H9 (cell line): ENCODE measurements at regions not wholly inside any gene's neighbourhood (a gene's known extent, or its start where the extent isn't known, plus 50 kb on each side); places are given as distances from the start of the nearest gene placed in this dataset.

Source experiments
- DNase-seq: peaks from one replicate; pipeline ENCODE4 v3.0.0-alpha.2; 2017
- H2AFZ ChIP-seq: one replicate; pipeline ENCODE4 v1.6.1; 2013; ENCODE audit warnings: mild to moderate bottlenecking, low read length, control low read depth, moderate library complexity
- H2AK5ac ChIP-seq: 2 replicates; pipeline ENCODE4 v1.6.1; 2013; ENCODE audit warnings: low read length, control low read depth, mixed read lengths; ENCODE audit not compliant: insufficient read length
- H2BK120ac ChIP-seq: one replicate; pipeline ENCODE4 v1.6.1; 2013; ENCODE audit warnings: low read depth, mild to moderate bottlenecking, low read length, control low read depth, inconsistent platforms; ENCODE audit not compliant: poor library complexity, severe bottlenecking
- H2BK12ac ChIP-seq: 2 replicates; pipeline ENCODE4 v1.6.1; 2013; ENCODE audit warnings: low read length, control low read depth, mixed read lengths, low read depth; ENCODE audit not compliant: insufficient read length
- H2BK15ac ChIP-seq: 2 replicates; pipeline ENCODE4 v1.6.1; 2013; ENCODE audit warnings: low read depth, low read length, control low read depth
- H2BK20ac ChIP-seq: one replicate; pipeline ENCODE4 v1.6.1; 2013; ENCODE audit warnings: low read depth, mild to moderate bottlenecking, low read length, control low read depth, inconsistent platforms; ENCODE audit not compliant: poor library complexity, severe bottlenecking
- H2BK5ac ChIP-seq: 2 replicates; pipeline ENCODE4 v1.6.1; 2013; ENCODE audit warnings: low read length, control low read depth, mixed read lengths; ENCODE audit not compliant: insufficient read length
- H3K14ac ChIP-seq: 2 replicates; pipeline ENCODE4 v1.6.1; 2013; ENCODE audit warnings: low read length, control low read depth; ENCODE audit not compliant: insufficient read depth
- H3K18ac ChIP-seq: 2 replicates; pipeline ENCODE4 v1.6.1; 2013; ENCODE audit warnings: low read depth, mild to moderate bottlenecking, mixed read lengths, low read length, control low read depth; ENCODE audit not compliant: insufficient read length
- H3K23ac ChIP-seq: 2 replicates; pipeline ENCODE4 v1.6.1; 2013; ENCODE audit warnings: low read length, control low read depth, mixed read lengths, low read depth; ENCODE audit not compliant: insufficient read length
- H3K23me2 ChIP-seq: 2 replicates; pipeline ENCODE4 v1.6.1; 2013; ENCODE audit warnings: low read depth, mild to moderate bottlenecking, mixed read lengths, low read length, control low read depth; ENCODE audit not compliant: insufficient read length, poor library complexity, severe bottlenecking
- H3K27ac ChIP-seq: 2 replicates; pipeline ENCODE4 v1.5.1; 2013; ENCODE audit warnings: low read length, control low read depth, mixed read lengths, low read depth; ENCODE audit not compliant: insufficient read length
- H3K27me3 ChIP-seq: 2 replicates; pipeline ENCODE4 v1.6.1; 2013; ENCODE audit warnings: low read length, control low read depth, inconsistent platforms; ENCODE audit not compliant: insufficient read depth
- H3K4ac ChIP-seq: 2 replicates; pipeline ENCODE4 v1.6.1; 2013; ENCODE audit warnings: low read depth, mild to moderate bottlenecking, control low read depth, inconsistent platforms, low read length, moderate library complexity
- H3K4me1 ChIP-seq: 2 replicates; pipeline ENCODE4 v1.6.1; 2013; ENCODE audit warnings: low read length, control low read depth, inconsistent platforms; ENCODE audit not compliant: insufficient read depth
- H3K4me2 ChIP-seq: 2 replicates; pipeline ENCODE4 v1.6.1; 2013; ENCODE audit warnings: low read length, control low read depth, mixed read lengths; ENCODE audit not compliant: insufficient read length, insufficient read depth
- H3K56ac ChIP-seq: 2 replicates; pipeline ENCODE4 v1.6.1; 2013; ENCODE audit warnings: low read depth, mild to moderate bottlenecking, mixed read lengths, low read length, control low read depth; ENCODE audit not compliant: insufficient read length
- H3K79me1 ChIP-seq: 2 replicates; pipeline ENCODE4 v1.6.1; 2013; ENCODE audit warnings: low read depth, mild to moderate bottlenecking, moderate library complexity, low read length, control low read depth, inconsistent platforms; ENCODE audit not compliant: insufficient read depth, poor library complexity, severe bottlenecking
- H3K79me2 ChIP-seq: 2 replicates; pipeline ENCODE4 v1.6.1; 2013; ENCODE audit warnings: low read length, control low read depth, inconsistent platforms; ENCODE audit not compliant: insufficient read depth
- H3K9ac ChIP-seq: 2 replicates; pipeline ENCODE4 v1.6.1; 2013; ENCODE audit warnings: low read length, control low read depth, mixed read lengths; ENCODE audit not compliant: insufficient read length; ENCODE audit errors: extremely low read depth
- H3K9me3 ChIP-seq: one replicate; pipeline ENCODE4 v1.6.1; 2013; ENCODE audit warnings: low read depth, low read length, inconsistent platforms; ENCODE audit not compliant: control insufficient read depth
- H3T11ph ChIP-seq: one replicate; pipeline ENCODE4 v1.6.1; 2013; ENCODE audit warnings: mild to moderate bottlenecking, low read length, control low read depth, inconsistent platforms
- H4K20me1 ChIP-seq: one replicate; pipeline ENCODE4 v1.6.1; 2013; ENCODE audit not compliant: control insufficient read depth, insufficient read length, insufficient read depth
- H4K5ac ChIP-seq: 2 replicates; pipeline ENCODE4 v1.6.1; 2013; ENCODE audit warnings: low read depth, mild to moderate bottlenecking, mixed read lengths, low read length, control low read depth; ENCODE audit not compliant: insufficient read length
- H4K8ac ChIP-seq: replicated peaks from 2 replicates; pipeline ENCODE4 v1.6.1; 2013; ENCODE audit warnings: low read length, control low read depth, mixed read lengths, low read depth; ENCODE audit not compliant: insufficient read length
- H4K91ac ChIP-seq: 2 replicates; pipeline ENCODE4 v1.6.1; 2013; ENCODE audit warnings: low read depth, mild to moderate bottlenecking, moderate library complexity, mixed read lengths, low read length, control low read depth; ENCODE audit not compliant: insufficient read length
- H3K27ac Mint-ChIP-seq, 3 experiments: 2 replicates in 2 of 3; 3 replicates in 1 of 3; pipeline ENCODE4 v1.8.0; 2020 to 2021; ENCODE audit warnings: mixed read lengths in 3 of 3, mild to moderate bottlenecking in 1 of 3, moderate library complexity in 1 of 3
- H3K27me3 Mint-ChIP-seq: 2 replicates; pipeline ENCODE4 v1.8.0; 2021; ENCODE audit warnings: low read depth, mild to moderate bottlenecking, moderate library complexity, mixed read lengths
- H3K36me3 Mint-ChIP-seq, 3 experiments: 2 replicates in 2 of 3; 3 replicates in 1 of 3; pipeline ENCODE4 v1.8.0; 2020 to 2021; ENCODE audit warnings: low read depth in 3 of 3, mixed read lengths in 3 of 3; ENCODE audit not compliant: insufficient read depth in 1 of 3
- H3K4me1 Mint-ChIP-seq, 2 experiments: 2 replicates each; pipeline ENCODE4 v1.8.0; 2020; ENCODE audit warnings: mixed read lengths in 2 of 2
- H3K4me3 Mint-ChIP-seq, 2 experiments: 2 replicates in 1 of 2; 3 replicates in 1 of 2; pipeline ENCODE4 v1.8.0; 2020 to 2021; ENCODE audit warnings: mild to moderate bottlenecking in 2 of 2, mixed read lengths in 2 of 2, moderate library complexity in 1 of 2
- H3K9me3 Mint-ChIP-seq, 2 experiments: 2 replicates in 1 of 2; 3 replicates in 1 of 2; pipeline ENCODE4 v1.8.0; 2020; ENCODE audit warnings: mild to moderate bottlenecking in 2 of 2, mixed read lengths in 2 of 2, moderate library complexity in 1 of 2
- CTCF ChIP-seq: fragments of 200-600 bp; sonication (generic); conservative IDR thresholded peaks from 3 replicates; pipeline ENCODE4 v1.8.0; 2021; ENCODE audit warnings: antibody characterized with exemption, mild to moderate bottlenecking
- WGBS: extraction: QIAGEN DNeasy Blood & Tissue Kit; methylation state at CpG from one replicate; pipeline ENCODE4 v1.1.7; 2013; ENCODE audit warnings: missing lambda C conversion rate, low lambda C conversion rate, mixed read lengths; ENCODE audit not compliant: insufficient read length; ENCODE audit errors: extremely low coverage; 5-methylcytosine and 5-hydroxymethylcytosine counted together

- no peak for DNase-seq
- no peak overlapping the region for H3K4ac ChIP-seq
- H2BK15ac ChIP-seq = no peak overlapping the region
- no peak overlapping the region for H4K91ac ChIP-seq
- no peaks in the 10 kb centered on the region; the same call in 1 of the 2 replicates for H3K4me1 ChIP-seq
- H3K79me1 ChIP-seq = no peaks in the 10 kb centered on the region
- H2BK20ac ChIP-seq = no peak overlapping the region
- no peak overlapping the region for H4K5ac ChIP-seq
- no peak overlapping the region for H3K4me2 ChIP-seq
- Mint-ChIP-seq H3K9me3 (no peaks in the 10 kb centered on the region; a peak in 1 of 5 replicates), H3K27ac (no peak overlapping the region), H3K36me3 (no peaks in the 10 kb centered on the region), H3K27me3 (no peaks in the 10 kb centered on the region), H3K4me3 (no peak overlapping the region), H3K4me1 (no peaks in the 10 kb centered on the region)
- H2AFZ ChIP-seq = no peak overlapping the region
- no peak overlapping the region for H3K56ac ChIP-seq
- H4K8ac ChIP-seq = no peak overlapping the region
- H2BK12ac ChIP-seq = no peak overlapping the region
- H3K27ac ChIP-seq = no peak overlapping the region
- no peak overlapping the region for H3K18ac ChIP-seq
- no peak overlapping the region for H2BK5ac ChIP-seq
- no peaks in the 10 kb centered on the region for H3K27me3 ChIP-seq
- H3K14ac ChIP-seq = no peak overlapping the region
- no peaks in the 10 kb centered on the region for H3K9me3 ChIP-seq
- no CpG with 5 or more reads among the region's 2 CpGs for WGBS
- TF ChIP-seq CTCF = no peak
- H3K23me2 ChIP-seq = no peaks in the 10 kb centered on the region
- H4K20me1 ChIP-seq = no peaks in the 10 kb centered on the region
- H3K9ac ChIP-seq = no peak overlapping the region
- H2AK5ac ChIP-seq = no peak overlapping the region
- no peak overlapping the region for H3K23ac ChIP-seq
- H2BK120ac ChIP-seq = no peak overlapping the region
- H3T11ph ChIP-seq = no peak overlapping the region
- H3K79me2 ChIP-seq = no peaks in the 10 kb centered on the region
Observed at GRCh38 chr1:87922885-87923284, 594.2 kb downstream of the LMO4 start.
